ENCODE measurements at regions not wholly inside any gene's neighbourhood (a gene's known extent, or its start where the extent isn't known, plus 50 kb on each side); places are given as distances from the start of the nearest gene placed in this dataset.

- Histone ChIP-seq H3K27me3 (ENCODE audit: control insufficient read depth in 1 of 2, insufficient read depth in 2 of 2, low read length in 2 of 2) (no peaks in the 10 kb centered on the region), H3K4me3 (ENCODE audit: low read length) (no peak overlapping the region), H3K36me3 (ENCODE audit: insufficient read depth, low read length) (no peaks in the 10 kb centered on the region), H3K9me3 (ENCODE audit: control insufficient read depth in 1 of 2, insufficient read depth in 1 of 2, low read length in 2 of 2) (no peaks in the 10 kb centered on the region), H3K4me1 (ENCODE audit: insufficient read depth, low read length) (no peaks in the 10 kb centered on the region), H3K27ac (ENCODE audit: low read depth in 1 of 2, low read length in 2 of 2) (no peak overlapping the region)
- intact Hi-C loops (cut with DNase I, micrococcal nuclease), result no loop called here
- no peak overlapping the region for H3K27ac Mint-ChIP-seq
- no peaks in the 10 kb centered on the region for H3K36me3 Mint-ChIP-seq (ENCODE audit: low read depth)
- H3K9me3 Mint-ChIP-seq, result peaks cover 3% of the 10 kb centered on the region
- no peak overlapping the region for H3K4me3 Mint-ChIP-seq
- H3K27me3 Mint-ChIP-seq, result no peaks in the 10 kb centered on the region
- ChIA-PET POLR2A (no interaction called here), CTCF (no interaction called here)
- no peak for DNase-seq
- no peak for TF ChIP-seq CTCF (IDR thresholded peaks at IDR 0.05)
- H3K4me1 Mint-ChIP-seq (ENCODE audit: low read depth), result no peaks in the 10 kb centered on the region
- no peak for ATAC-seq (ENCODE audit: poor library complexity)
These were observed 754.2 kb downstream of the OTOL1 start for GRCh38 chr3:162250782-162251181.

GRCh38 chr3:162262129-162262528 is 765.5 kb downstream of the OTOL1 start:
- no peaks in the 10 kb centered on the region for H3K36me3 Mint-ChIP-seq (ENCODE audit: low read depth)
- no peaks in the 10 kb centered on the region for H3K27me3 Mint-ChIP-seq
- Histone ChIP-seq H3K36me3 (ENCODE audit: insufficient read depth, low read length) (no peaks in the 10 kb centered on the region), H3K4me1 (ENCODE audit: insufficient read depth, low read length) (no peaks in the 10 kb centered on the region), H3K27me3 (ENCODE audit: control insufficient read depth in 1 of 2, insufficient read depth in 2 of 2, low read length in 2 of 2) (no peaks in the 10 kb centered on the region), H3K9me3 (ENCODE audit: control insufficient read depth in 1 of 2, insufficient read depth in 1 of 2, low read length in 2 of 2) (peaks cover 0 to 3% of the 10 kb centered on the region in 2 experiments), H3K27ac (ENCODE audit: low read depth in 1 of 2, low read length in 2 of 2) (no peak overlapping the region), H3K4me3 (ENCODE audit: low read length) (no peak overlapping the region)
- ChIA-PET POLR2A (no interaction called here), CTCF (no interaction called here)
- intact Hi-C loops (cut with DNase I, micrococcal nuclease), result no loop called here
- no peak for ATAC-seq (ENCODE audit: poor library complexity)
- peaks cover 2% of the 10 kb centered on the region for H3K9me3 Mint-ChIP-seq
- no peak for DNase-seq
- no peak for TF ChIP-seq CTCF (IDR thresholded peaks at IDR 0.05)
- no peak overlapping the region for H3K4me3 Mint-ChIP-seq
- no peak overlapping the region for H3K27ac Mint-ChIP-seq
- no peaks in the 10 kb centered on the region for H3K4me1 Mint-ChIP-seq (ENCODE audit: low read depth)

- POLR2A ChIA-PET, result no interaction called here
- Histone ChIP-seq H3K27ac (ENCODE audit: low read depth in 1 of 2, low read length in 2 of 2) (no peak overlapping the region), H3K36me3 (ENCODE audit: insufficient read depth, low read length) (no peaks in the 10 kb centered on the region), H3K9me3 (ENCODE audit: control insufficient read depth in 1 of 2, insufficient read depth in 1 of 2, low read length in 2 of 2) (peaks cover 0 to 3% of the 10 kb centered on the region in 2 experiments), H3K4me1 (ENCODE audit: insufficient read depth, low read length) (no peaks in the 10 kb centered on the region), H3K27me3 (ENCODE audit: control insufficient read depth in 1 of 2, insufficient read depth in 2 of 2, low read length in 2 of 2) (no peaks in the 10 kb centered on the region), H3K4me3 (ENCODE audit: low read length) (no peak overlapping the region)
- ATAC-seq (ENCODE audit: poor library complexity) (no peak), DNase-seq (no peak)
- Mint-ChIP-seq H3K4me1 (ENCODE audit: low read depth) (no peaks in the 10 kb centered on the region), H3K9me3 (no peaks in the 10 kb centered on the region), H3K4me3 (no peak overlapping the region), H3K36me3 (ENCODE audit: low read depth) (no peaks in the 10 kb centered on the region), H3K27ac (no peak overlapping the region), H3K27me3 (no peaks in the 10 kb centered on the region)
- TF ChIP-seq CTCF (IDR thresholded peaks at IDR 0.05), result no peak
- intact Hi-C loops (cut with DNase I, micrococcal nuclease), result no loop called here
- CTCF ChIA-PET, result no interaction called here
These were observed 767.0 kb downstream of the OTOL1 start for GRCh38 chr3:162263596-162263995.

Data from CD4-positive, alpha-beta T cell (primary cell).